Bronchial epithelial cell (primary cell): ENCODE measurements at regions not wholly inside any gene's neighbourhood (a gene's known extent, or its start where the extent isn't known, plus 50 kb on each side); places are given as distances from the start of the nearest gene placed in this dataset.

Source experiments
- DNase-seq: peaks from one replicate; pipeline ENCODE4 v3.0.0-alpha.2; 2010; ENCODE audit warnings: low read depth
- FAIRE-seq: peaks from 2 replicates; lab custom pipeline; 2011; peaks lifted over from hg19 to GRCh38; lab: Jason Lieb, UNC
- H3K27me3 ChIP-seq: 2 replicates; pipeline ENCODE4 v1.5.1; 2011; ENCODE audit warnings: low read length; ENCODE audit not compliant: control insufficient read depth, insufficient read depth
- H3K36me3 ChIP-seq: 2 replicates; pipeline ENCODE4 v1.5.1; 2011; ENCODE audit warnings: low read length; ENCODE audit not compliant: control insufficient read depth, insufficient read depth
- H3K4me3 ChIP-seq: 2 replicates; pipeline ENCODE4 v1.5.1; 2011; ENCODE audit warnings: mild to moderate bottlenecking, low read depth, low read length, control low read depth
- TF ChIP-seq, protein P1 (sequence below): IDR thresholded peaks from 2 replicates; pipeline ENCODE4 v1.5.1; 2011; ENCODE audit warnings: mild to moderate bottlenecking, moderate library complexity, low read length, control low read depth, inconsistent platforms; ENCODE audit not compliant: insufficient read depth, severe bottlenecking

DNA sequence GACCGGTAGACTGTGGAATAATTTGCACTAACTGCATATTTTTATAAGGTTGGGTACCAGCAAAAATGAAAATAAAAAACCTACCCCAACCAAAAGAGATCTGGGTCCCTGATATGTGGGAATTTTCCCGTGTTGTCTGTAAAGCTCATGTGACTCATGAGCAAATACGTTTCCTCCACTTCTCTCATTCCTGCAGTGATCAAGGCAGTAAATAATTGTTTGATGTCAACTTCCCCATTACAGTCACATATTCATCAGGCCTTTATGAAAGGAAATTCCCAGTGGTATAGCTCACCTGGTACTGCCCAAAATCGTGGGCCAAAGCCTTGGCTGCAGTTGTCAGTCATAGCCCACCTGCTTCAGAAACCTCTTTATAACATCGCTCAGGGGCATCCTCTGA lies 166.0 kb upstream of the ANK3 start:
- TF ChIP-seq, protein P1, sequence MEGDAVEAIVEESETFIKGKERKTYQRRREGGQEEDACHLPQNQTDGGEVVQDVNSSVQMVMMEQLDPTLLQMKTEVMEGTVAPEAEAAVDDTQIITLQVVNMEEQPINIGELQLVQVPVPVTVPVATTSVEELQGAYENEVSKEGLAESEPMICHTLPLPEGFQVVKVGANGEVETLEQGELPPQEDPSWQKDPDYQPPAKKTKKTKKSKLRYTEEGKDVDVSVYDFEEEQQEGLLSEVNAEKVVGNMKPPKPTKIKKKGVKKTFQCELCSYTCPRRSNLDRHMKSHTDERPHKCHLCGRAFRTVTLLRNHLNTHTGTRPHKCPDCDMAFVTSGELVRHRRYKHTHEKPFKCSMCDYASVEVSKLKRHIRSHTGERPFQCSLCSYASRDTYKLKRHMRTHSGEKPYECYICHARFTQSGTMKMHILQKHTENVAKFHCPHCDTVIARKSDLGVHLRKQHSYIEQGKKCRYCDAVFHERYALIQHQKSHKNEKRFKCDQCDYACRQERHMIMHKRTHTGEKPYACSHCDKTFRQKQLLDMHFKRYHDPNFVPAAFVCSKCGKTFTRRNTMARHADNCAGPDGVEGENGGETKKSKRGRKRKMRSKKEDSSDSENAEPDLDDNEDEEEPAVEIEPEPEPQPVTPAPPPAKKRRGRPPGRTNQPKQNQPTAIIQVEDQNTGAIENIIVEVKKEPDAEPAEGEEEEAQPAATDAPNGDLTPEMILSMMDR: no peak
- Histone ChIP-seq H3K4me3 (no peak overlapping the region), H3K36me3 (no peaks in the 10 kb centered on the region), H3K27me3 (no peaks in the 10 kb centered on the region)
- FAIRE-seq (no peak), DNase-seq (no peak)

DNA sequence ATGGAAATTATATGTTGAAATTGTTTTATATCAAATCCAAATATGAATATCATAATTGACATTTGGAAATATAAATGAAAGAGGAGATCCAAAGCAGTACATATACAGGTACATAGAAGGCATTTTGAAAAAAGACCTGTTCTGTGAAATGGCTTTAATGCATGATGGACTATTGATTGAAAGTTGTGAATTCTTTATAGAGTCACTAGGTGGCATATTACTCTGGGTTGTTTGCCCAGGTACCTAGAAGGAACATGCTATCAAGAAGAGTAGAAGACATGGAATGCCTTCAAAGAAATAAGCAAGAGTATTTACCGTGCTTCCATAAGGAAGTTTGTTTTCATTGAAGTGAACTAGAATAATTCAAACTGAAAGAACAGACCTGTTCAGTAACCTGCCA lies 160.0 kb upstream of the ANK3 start:
- TF ChIP-seq, protein P1: peak; percentile 43
- peak; percentile 68 for DNase-seq
- Histone ChIP-seq H3K4me3 (no peak overlapping the region), H3K36me3 (no peaks in the 10 kb centered on the region), H3K27me3 (no peaks in the 10 kb centered on the region)
- FAIRE-seq: no peak

DNA sequence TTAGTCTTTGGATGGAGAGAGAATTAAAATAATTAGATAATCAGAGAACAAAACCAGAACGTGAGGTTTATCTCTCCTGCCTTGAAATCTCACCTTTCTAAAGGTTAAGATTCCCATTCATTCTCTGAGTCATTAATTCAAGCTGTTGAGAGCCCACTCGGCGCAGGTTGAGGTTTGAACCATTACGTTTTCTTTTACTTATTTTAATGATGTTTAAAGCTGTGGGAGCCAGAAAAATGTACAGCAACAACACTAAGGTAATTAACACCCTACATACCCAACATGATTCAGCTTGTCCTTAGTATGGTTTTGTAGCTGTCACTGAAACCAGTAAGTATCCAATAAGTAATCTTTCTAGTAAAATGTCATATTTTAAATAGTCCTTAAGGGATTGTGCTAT lies 153.0 kb upstream of the ANK3 start:
- DNase-seq (peak; percentile 62), FAIRE-seq (no peak)
- Histone ChIP-seq H3K36me3 (no peaks in the 10 kb centered on the region), H3K27me3 (no peaks in the 10 kb centered on the region), H3K4me3 (no peak overlapping the region)
- TF ChIP-seq, protein P1: no peak

DNA sequence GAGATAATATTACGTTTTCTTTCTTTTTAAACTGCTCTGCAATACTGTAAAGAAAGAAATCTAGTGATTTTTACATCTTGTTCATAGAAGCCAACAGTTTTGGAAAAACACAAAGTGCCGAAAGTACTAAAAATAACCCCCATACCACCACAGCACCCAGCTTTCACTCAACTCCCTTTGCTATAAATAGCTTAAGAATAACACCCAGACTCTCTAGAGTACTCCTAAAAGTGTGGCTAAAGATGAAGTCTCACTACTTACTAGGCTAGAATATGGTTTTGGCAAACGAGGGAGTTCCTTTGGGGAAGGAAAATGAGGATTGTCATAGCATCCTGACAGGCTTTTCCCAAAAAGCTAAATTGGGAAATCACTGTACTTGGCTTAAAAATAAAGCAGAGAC lies 151.8 kb upstream of the ANK3 start:
- no peak for FAIRE-seq
- TF ChIP-seq, protein P1: no peak
- no peak for DNase-seq
- Histone ChIP-seq H3K36me3 (no peaks in the 10 kb centered on the region), H3K27me3 (no peaks in the 10 kb centered on the region), H3K4me3 (no peak overlapping the region)

GRCh38 chr10:60537697-60538096 lies 148.0 kb upstream of the ANK3 start:
- DNase-seq (peak; percentile 70), FAIRE-seq (no peak)
- Histone ChIP-seq H3K27me3 (no peaks in the 10 kb centered on the region), H3K4me3 (no peak overlapping the region), H3K36me3 (no peaks in the 10 kb centered on the region)
- TF ChIP-seq, protein P1: no peak

- FAIRE-seq: no peak
- H3K36me3 ChIP-seq: no peaks in the 10 kb centered on the region
- TF ChIP-seq, protein P1: no peak
- peak; percentile 86 for DNase-seq
- no peak overlapping the region for H3K4me3 ChIP-seq
- H3K27me3 ChIP-seq: no peaks in the 10 kb centered on the region
Observed at GRCh38 chr10:60536529-60537114, 146.9 kb upstream of the ANK3 start.
